HG03521 (cell line): ENCODE measurements at regions not wholly inside any gene's neighbourhood (a gene's known extent, or its start where the extent isn't known, plus 50 kb on each side); places are given as distances from the start of the nearest gene placed in this dataset.
A peak's percentile ranks its signal among the peaks of the same experiment; 100 is the strongest.

Source experiments
- ATAC-seq: cut with Tn5 transposase; IDR thresholded peaks from one replicate; pipeline ENCODE4 v1.9.1; 2021; ENCODE audit warnings: mild to moderate bottlenecking, moderate library complexity; ENCODE audit not compliant: unreplicated experiment

- ATAC-seq = no peak
Observed at GRCh38 chr3:168212664-168213285, 117.1 kb upstream of the GOLIM4 start.

- no peak for ATAC-seq
Observed at GRCh38 chr3:168205451-168205850, 109.7 kb upstream of the GOLIM4 start.

DNA sequence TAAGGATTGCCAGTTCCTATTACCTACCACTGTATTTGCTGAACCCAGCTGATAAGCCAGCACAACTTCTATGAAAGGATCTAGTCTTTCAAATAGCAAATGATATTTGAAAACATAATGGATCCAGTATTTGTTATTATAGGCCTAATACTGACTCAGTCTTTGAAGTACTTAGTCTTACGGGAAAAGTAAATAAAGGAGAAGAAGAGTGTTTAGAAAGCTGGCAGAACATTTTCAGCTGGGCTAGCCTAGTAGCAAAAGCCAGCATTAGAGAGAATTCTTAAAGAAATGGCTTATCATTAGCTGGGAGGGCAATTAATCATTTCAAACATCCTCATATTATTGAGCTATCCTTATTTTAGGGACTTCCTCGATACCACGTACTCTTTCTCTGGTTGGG lies 101.4 kb upstream of the GOLIM4 start:
- ATAC-seq = no peak

DNA sequence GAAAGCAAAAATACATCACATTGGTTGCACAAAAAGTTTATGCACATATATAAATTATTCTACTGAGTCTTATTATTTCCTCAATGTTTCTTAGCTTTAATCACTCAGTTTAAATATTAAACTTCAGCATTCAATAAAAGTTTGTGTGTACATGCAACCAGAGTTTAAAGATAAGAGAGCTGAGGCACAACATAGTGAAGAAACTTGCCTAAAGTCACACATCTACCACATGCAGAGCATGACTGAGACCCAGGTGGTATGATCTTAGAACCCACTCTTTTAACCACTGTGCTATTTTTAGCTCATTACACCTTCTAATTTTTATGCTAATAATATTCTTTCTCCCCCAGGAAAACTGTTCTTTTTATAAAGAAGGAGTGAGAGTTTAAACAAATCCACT lies 96.1 kb upstream of the GOLIM4 start:
- no peak for ATAC-seq

- ATAC-seq = no peak
Observed at GRCh38 chr3:168187233-168187632, 91.5 kb upstream of the GOLIM4 start.

- ATAC-seq = no peak
Observed at GRCh38 chr3:168186293-168186983, 90.7 kb upstream of the GOLIM4 start.

GRCh38 chr3:168183774-168184173 lies 88.0 kb upstream of the GOLIM4 start:
- no peak for ATAC-seq

GRCh38 chr3:168168743-168169142 lies 73.0 kb upstream of the GOLIM4 start:
- ATAC-seq = no peak

- ATAC-seq = peak; percentile 79
Observed at GRCh38 chr3:168165390-168166269, 69.9 kb upstream of the GOLIM4 start.

DNA sequence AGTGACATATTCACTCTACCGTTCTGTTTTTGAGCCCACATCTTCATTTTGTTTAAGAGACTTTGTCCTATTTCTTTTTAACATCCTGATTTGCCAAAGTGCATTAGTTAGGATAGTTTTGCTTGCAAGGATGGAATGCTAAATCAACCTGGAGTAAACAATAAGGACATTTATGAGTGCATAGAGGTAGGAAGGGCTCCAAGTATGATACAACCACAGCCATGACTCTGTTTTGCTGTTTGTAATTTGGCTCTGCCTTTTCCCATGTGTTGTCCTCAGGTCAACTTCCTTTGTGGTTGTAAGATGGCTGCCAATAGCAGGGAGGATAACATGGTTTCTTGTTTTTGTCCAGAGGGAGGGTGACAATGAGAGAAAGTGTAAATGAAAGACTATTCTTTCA lies 66.4 kb upstream of the GOLIM4 start:
- ATAC-seq = no peak

GRCh38 chr3:168161696-168162095 lies 66.0 kb upstream of the GOLIM4 start:
- ATAC-seq = no peak

DNA sequence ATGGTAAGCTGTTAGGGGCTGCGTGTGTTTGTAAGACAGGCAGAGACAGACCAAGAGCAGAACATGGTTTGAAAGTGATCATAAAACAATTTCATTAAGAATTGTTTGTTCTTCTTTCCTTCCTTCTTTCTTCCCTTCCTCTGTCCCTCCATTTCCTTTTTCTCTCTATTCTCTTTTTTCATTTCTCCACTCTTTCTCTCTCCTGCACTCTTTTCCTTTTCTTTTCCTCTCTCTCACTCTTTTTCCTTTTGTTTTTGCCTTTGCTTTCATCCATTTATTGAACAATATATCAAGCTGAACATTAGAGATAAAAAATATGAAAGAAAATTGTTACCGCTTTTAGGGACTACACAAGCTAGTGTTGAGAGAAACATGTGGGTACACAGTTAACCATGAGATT lies 62.2 kb upstream of the GOLIM4 start:
- no peak for ATAC-seq

DNA sequence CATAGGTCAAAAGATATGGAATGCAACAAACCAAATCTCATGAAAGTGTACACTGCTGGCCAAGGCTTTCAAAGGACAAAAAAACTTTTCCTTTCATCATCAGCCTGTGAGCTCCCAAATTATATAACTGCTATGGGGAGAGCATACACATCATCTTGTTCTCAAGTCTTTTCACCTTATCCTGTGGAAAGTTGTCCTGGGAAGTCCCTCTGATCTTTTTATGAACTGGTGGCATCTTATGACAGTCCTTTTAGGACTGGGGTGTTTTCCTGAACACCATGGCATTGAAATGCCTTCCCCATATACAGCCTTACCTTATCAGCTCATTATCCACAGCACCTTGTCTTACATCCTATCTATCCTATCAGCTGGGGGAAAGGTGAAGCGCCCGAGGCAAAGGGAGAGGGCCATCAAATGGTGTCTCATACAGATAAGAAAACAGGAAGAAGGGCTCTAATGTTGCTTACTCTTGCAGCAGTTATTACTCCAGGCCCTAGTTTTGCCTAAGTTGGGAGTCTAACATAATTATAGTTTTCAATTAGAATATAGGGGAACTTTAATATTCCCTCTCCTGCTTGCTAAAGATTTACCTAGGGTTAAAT lies 61.5 kb upstream of the GOLIM4 start:
- ATAC-seq = no peak

GRCh38 chr3:168156479-168156878 lies 60.8 kb upstream of the GOLIM4 start:
- ATAC-seq = no peak

GRCh38 chr3:168155303-168155702 lies 59.6 kb upstream of the GOLIM4 start:
- no peak for ATAC-seq

GRCh38 chr3:168154089-168154488 lies 58.4 kb upstream of the GOLIM4 start:
- no peak for ATAC-seq

- no peak for ATAC-seq
Observed at GRCh38 chr3:168152149-168152548, 56.4 kb upstream of the GOLIM4 start.
